Vagina (tissue), 2 donors: ENCODE measurements at regions not wholly inside any gene's neighbourhood (a gene's known extent, or its start where the extent isn't known, plus 50 kb on each side); places are given as distances from the start of the nearest gene placed in this dataset.

ENCODE experiments used
- DNase-seq, 2 donors: peaks; one replicate each; pipeline ENCODE4 v3.0.0-alpha.2; 2017; ENCODE audit errors: extremely low spot score in 2 of 2
- H3K27ac ChIP-seq: fragments of 200-600 bp; sonication (generic); one replicate; pipeline ENCODE4 v1.5.1; 2019
- H3K27me3 ChIP-seq: fragments of 200-600 bp; sonication (generic); one replicate; pipeline ENCODE4 v1.5.1; 2019
- H3K36me3 ChIP-seq, 2 donors: fragments of 200-600 bp; sonication (generic); one replicate each; pipeline ENCODE4 v1.5.1; 2017 to 2019
- H3K4me1 ChIP-seq: fragments of 200-600 bp; sonication (generic); one replicate; pipeline ENCODE4 v1.5.1; 2019
- H3K4me3 ChIP-seq, 2 donors: fragments of 200-600 bp; sonication (generic); 1 replicate in 1 of 2; 2 replicates in 1 of 2; pipeline ENCODE4 v1.5.1; 2016 to 2019
- H3K9me3 ChIP-seq: fragments of 200-600 bp; sonication (generic); one replicate; pipeline ENCODE4 v1.5.1; 2019
- POLR2A ChIP-seq, 2 donors: fragments of 450-650 bp; IDR thresholded peaks; one replicate each; pipeline ENCODE4 v1.6.1; 2017; ENCODE audit warnings: antibody characterized with exemption in 2 of 2, mild to moderate bottlenecking in 2 of 2, moderate library complexity in 2 of 2
- POLR2AphosphoS5 ChIP-seq, 2 donors: sonication (generic); formaldehyde crosslinking; IDR thresholded peaks; one replicate each; pipeline ENCODE4 v1.9.0; 2017; ENCODE audit warnings: antibody characterized with exemption in 2 of 2, mild to moderate bottlenecking in 2 of 2, low read depth in 1 of 2; ENCODE audit not compliant: insufficient read depth in 1 of 2
- intact Hi-C: fragments of 100-400 bp; cut with DNase I; formaldehyde crosslinking; loops from one replicate; pipeline ENCODE4 v1.15.1; 2023
- TF ChIP-seq, protein P1 (sequence below), 3 experiments: fragments of 450-650 bp in 2 of 3; fragments of 200-600 bp in 1 of 3; sonication (generic) in 1 of 3; IDR thresholded peaks; one replicate each; pipeline ENCODE4 v1.5.1; 2017 to 2019; ENCODE audit warnings: antibody characterized with exemption in 3 of 3, mild to moderate bottlenecking in 2 of 3, moderate library complexity in 2 of 3

DNA sequence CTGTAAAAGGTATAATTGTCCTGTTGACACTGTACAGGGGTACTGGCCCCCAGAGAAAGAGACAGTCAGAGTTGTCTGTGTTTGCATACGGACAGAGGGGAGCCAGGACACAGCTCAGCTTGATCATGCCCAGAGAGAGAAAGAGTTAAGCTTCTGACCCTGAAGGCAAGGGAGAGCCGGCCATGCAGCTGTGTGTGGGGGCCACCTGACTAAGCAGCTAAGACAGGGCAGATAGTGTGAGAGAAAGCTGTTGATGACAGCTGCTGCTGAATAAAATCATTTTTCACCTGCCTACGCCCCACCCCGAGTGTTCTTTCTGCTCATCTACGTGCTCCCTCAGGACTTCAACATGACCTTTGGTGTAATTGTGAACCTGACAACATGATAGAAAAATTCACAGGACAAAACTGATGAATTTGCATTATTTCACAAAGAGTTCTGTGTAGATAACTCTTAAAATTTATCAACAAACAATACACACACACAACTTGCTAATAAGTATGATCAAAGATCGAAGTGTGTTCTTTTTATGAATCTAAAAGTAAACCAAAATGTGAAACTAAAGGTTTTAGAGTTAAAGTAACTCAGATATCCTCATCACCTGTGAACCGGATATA lies 1294.3 kb upstream of the ATXN8OS start:
- TF ChIP-seq POLR2AphosphoS5 (IDR thresholded peaks at IDR 0.05; ENCODE audit: insufficient read depth in 1 of 2, low read depth in 1 of 2) = no peak
- no peak for DNase-seq
- no peaks in the 10 kb centered on the region for H3K4me1 ChIP-seq
- H3K9me3 ChIP-seq = no peaks in the 10 kb centered on the region
- H3K27ac ChIP-seq = no peak overlapping the region
- no peak overlapping the region for H3K4me3 ChIP-seq
- intact Hi-C loops = no loop called here
- no peaks in the 10 kb centered on the region for H3K36me3 ChIP-seq
- no peaks in the 10 kb centered on the region for H3K27me3 ChIP-seq

DNA sequence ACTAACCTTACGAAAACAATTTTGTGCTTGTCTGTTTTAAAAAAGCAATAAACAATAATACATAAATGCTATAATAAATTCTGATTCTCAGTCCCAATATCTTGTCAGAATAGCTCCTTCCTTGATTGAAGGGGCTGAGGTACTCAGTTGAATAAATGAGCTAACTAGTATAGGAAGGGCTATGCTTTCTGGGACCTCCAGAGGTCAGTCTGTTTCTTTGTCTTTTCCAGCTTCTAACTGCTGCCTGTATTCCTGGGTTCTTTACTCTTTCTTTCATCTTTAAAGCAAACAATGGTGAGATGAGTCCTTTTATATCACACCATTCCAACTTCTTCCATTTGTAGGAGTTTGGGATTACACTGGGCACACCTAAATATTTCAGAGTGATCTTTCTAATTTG lies 1297.0 kb upstream of the ATXN8OS start:
- Histone ChIP-seq H3K9me3 (no peaks in the 10 kb centered on the region), H3K4me1 (no peaks in the 10 kb centered on the region), H3K4me3 (no peak overlapping the region), H3K27me3 (no peaks in the 10 kb centered on the region), H3K27ac (no peak overlapping the region), H3K36me3 (no peaks in the 10 kb centered on the region)
- DNase-seq = no peak
- intact Hi-C loops = no loop called here
- TF ChIP-seq POLR2AphosphoS5 (IDR thresholded peaks at IDR 0.05; ENCODE audit: insufficient read depth in 1 of 2, low read depth in 1 of 2) = no peak
- TF ChIP-seq, protein P1, sequence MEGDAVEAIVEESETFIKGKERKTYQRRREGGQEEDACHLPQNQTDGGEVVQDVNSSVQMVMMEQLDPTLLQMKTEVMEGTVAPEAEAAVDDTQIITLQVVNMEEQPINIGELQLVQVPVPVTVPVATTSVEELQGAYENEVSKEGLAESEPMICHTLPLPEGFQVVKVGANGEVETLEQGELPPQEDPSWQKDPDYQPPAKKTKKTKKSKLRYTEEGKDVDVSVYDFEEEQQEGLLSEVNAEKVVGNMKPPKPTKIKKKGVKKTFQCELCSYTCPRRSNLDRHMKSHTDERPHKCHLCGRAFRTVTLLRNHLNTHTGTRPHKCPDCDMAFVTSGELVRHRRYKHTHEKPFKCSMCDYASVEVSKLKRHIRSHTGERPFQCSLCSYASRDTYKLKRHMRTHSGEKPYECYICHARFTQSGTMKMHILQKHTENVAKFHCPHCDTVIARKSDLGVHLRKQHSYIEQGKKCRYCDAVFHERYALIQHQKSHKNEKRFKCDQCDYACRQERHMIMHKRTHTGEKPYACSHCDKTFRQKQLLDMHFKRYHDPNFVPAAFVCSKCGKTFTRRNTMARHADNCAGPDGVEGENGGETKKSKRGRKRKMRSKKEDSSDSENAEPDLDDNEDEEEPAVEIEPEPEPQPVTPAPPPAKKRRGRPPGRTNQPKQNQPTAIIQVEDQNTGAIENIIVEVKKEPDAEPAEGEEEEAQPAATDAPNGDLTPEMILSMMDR (IDR thresholded peaks at IDR 0.05) = no peak
- TF ChIP-seq POLR2A (IDR thresholded peaks at IDR 0.05) = no peak

DNA sequence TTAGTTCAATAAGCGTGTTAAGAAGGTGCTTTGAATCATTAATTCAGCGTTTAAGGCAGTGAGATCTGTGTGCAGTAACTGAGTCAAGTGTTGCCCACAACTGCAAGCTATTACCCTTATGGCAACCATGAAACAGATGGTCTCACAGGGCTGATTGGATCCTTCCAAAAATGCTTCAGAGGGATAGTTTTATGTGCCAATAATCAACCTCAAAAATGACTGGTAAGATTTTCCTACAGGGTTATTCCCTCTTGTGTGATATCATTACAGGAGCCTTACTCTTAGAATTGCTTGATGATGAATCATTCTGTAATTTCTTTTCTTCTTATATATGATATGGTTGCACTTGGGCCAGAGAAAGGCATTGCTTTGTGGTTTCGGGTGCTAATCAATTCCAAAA lies 1299.2 kb upstream of the ATXN8OS start:
- no peak for DNase-seq
- Histone ChIP-seq H3K36me3 (no peaks in the 10 kb centered on the region), H3K4me1 (no peaks in the 10 kb centered on the region), H3K4me3 (no peak overlapping the region), H3K27ac (no peak overlapping the region), H3K27me3 (no peaks in the 10 kb centered on the region), H3K9me3 (no peaks in the 10 kb centered on the region)
- intact Hi-C loops = no loop called here
- TF ChIP-seq, protein P1 (IDR thresholded peaks at IDR 0.05) = no peak
- no peak for TF ChIP-seq POLR2AphosphoS5 (IDR thresholded peaks at IDR 0.05; ENCODE audit: insufficient read depth in 1 of 2, low read depth in 1 of 2)
- no peak for TF ChIP-seq POLR2A (IDR thresholded peaks at IDR 0.05)

DNA sequence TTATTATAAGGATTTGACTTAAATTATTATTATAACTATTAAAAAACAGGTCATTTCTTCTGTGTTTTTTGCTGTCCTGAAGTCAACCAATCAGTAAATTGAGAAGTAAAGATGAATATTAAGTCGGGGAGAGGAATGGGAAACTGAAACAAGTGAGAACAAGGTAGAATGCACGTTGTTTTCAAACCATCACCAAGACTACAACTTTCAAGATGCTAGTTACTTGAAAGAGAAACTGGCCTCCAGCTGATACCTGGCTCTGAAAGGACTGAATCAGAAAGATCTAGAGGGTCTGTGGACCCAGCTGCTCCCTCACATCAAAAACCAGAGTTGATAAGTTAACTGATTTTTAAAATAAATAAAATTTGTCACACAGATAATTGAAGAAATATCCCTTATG lies 1301.5 kb upstream of the ATXN8OS start:
- Histone ChIP-seq H3K4me1 (no peaks in the 10 kb centered on the region), H3K36me3 (no peaks in the 10 kb centered on the region), H3K9me3 (no peaks in the 10 kb centered on the region), H3K27ac (no peak overlapping the region), H3K4me3 (no peak overlapping the region), H3K27me3 (no peaks in the 10 kb centered on the region)
- intact Hi-C loops = no loop called here
- no peak for DNase-seq
- no peak for TF ChIP-seq POLR2AphosphoS5 (IDR thresholded peaks at IDR 0.05; ENCODE audit: insufficient read depth in 1 of 2, low read depth in 1 of 2)
- no peak for TF ChIP-seq POLR2A (IDR thresholded peaks at IDR 0.05)

DNA sequence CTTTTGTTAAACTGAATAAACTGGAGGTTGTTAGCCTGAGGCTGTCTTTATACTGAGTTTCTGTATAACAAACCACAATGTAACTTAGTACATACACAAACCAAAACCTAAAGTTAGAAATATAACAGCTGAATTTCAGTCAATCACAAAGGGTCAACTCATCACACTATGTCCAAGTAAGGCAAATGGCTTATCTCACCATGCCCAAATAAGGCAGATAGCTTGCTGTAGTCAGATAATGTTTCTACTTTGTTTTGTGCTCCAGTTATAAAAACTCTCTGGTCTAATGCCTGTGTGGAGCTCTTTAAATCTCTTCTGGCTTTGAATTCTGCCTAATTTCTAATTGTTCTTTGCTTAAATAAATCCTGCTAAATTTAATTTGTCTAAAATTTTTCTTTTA lies 1323.4 kb upstream of the ATXN8OS start:
- no peaks in the 10 kb centered on the region for H3K27me3 ChIP-seq
- H3K36me3 ChIP-seq = no peaks in the 10 kb centered on the region
- TF ChIP-seq, protein P1 (IDR thresholded peaks at IDR 0.05) = no peak
- TF ChIP-seq POLR2A (IDR thresholded peaks at IDR 0.05) = no peak
- TF ChIP-seq POLR2AphosphoS5 (IDR thresholded peaks at IDR 0.05; ENCODE audit: insufficient read depth in 1 of 2, low read depth in 1 of 2) = no peak
- intact Hi-C loops = no loop called here
- no peak for DNase-seq
- H3K9me3 ChIP-seq = no peaks in the 10 kb centered on the region
- H3K27ac ChIP-seq = no peak overlapping the region
- H3K4me1 ChIP-seq = no peaks in the 10 kb centered on the region
- H3K4me3 ChIP-seq = no peak overlapping the region

DNA sequence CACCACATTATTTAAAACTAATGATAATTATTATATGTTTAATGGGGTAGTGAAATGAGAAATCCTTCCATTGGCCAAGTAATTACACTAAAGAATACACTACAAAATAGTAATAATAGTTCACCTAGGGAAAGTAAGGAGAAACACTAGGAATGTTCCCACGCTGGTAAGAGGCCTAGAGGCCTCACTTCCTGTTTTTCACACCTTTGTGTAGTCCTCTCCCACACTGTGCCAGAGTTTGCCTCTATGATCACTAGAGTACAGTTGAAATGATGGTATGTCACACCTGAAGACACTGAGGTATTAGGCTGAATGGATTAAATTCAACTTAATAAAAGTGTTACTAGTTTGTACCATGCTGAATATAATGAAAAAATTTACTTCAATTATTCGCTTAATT lies 1348.0 kb upstream of the ATXN8OS start:
- Histone ChIP-seq H3K4me3 (no peak overlapping the region), H3K27ac (no peak overlapping the region), H3K36me3 (no peaks in the 10 kb centered on the region), H3K4me1 (no peaks in the 10 kb centered on the region), H3K27me3 (no peaks in the 10 kb centered on the region), H3K9me3 (no peaks in the 10 kb centered on the region)
- DNase-seq = no peak
- intact Hi-C loops = no loop called here
- TF ChIP-seq POLR2AphosphoS5 (IDR thresholded peaks at IDR 0.05; ENCODE audit: insufficient read depth in 1 of 2, low read depth in 1 of 2) (no peak), POLR2A (IDR thresholded peaks at IDR 0.05) (no peak)
- TF ChIP-seq, protein P1 (IDR thresholded peaks at IDR 0.05) = no peak
